K562 (cell line): ENCODE measurements at regions not wholly inside any gene's neighbourhood (a gene's known extent, or its start where the extent isn't known, plus 50 kb on each side); places are given as distances from the start of the nearest gene placed in this dataset.

Source experiments
- CHD7 ChIP-seq: fragments of 200-600 bp; sonication (generic); IDR thresholded peaks from one replicate; pipeline ENCODE4 v1.6.1; 2012; ENCODE audit warnings: mild to moderate bottlenecking, low read depth, low read length, inconsistent platforms
- CREB1 ChIP-seq, 2 experiments: sonication (generic) in 1 of 2; formaldehyde crosslinking in 1 of 2; IDR thresholded peaks; 2 replicates each; pipeline versions ENCODE4 v1.6.1 to v1.8.0; 2012 to 2022; ENCODE audit warnings: inconsistent platforms in 1 of 2, mild to moderate bottlenecking in 1 of 2, missing genetic modification reagents in 1 of 2, moderate library complexity in 1 of 2
- ETV6 ChIP-seq, 3 experiments: fragments of 150-350 bp in 1 of 3; sonication (generic) in 1 of 3; formaldehyde crosslinking in 1 of 3; IDR thresholded peaks; 2 replicates each; pipeline versions ENCODE4 v1.6.1 to v1.8.0; 2014 to 2022; ENCODE audit warnings: borderline replicate concordance in 2 of 3, low read depth in 2 of 3, antibody characterized with exemption in 1 of 3, low read length in 1 of 3, mild to moderate bottlenecking in 1 of 3, missing genetic modification reagents in 1 of 3
- NFIX ChIP-seq: fragments of 250-450 bp; sonication (Bioruptor Pico); IDR thresholded peaks from 2 replicates; pipeline ENCODE4 v1.4.0; 2020; ENCODE audit warnings: low read depth, mild to moderate bottlenecking, moderate library complexity
- PHB ChIP-seq: fragments of 250-450 bp; sonication (Bioruptor Pico); IDR thresholded peaks from 2 replicates; pipeline ENCODE4 v1.5.0; 2021
- PKNOX1 ChIP-seq: fragments of 450-650 bp; IDR thresholded peaks from 2 replicates; pipeline ENCODE4 v1.6.1; 2016
- RBM39 ChIP-seq: fragments of 200-400 bp; formaldehyde crosslinking; optimal IDR thresholded peaks from 2 replicates; pipeline ENCODE3; 2018; ENCODE audit warnings: low read depth, low read length
- RFX7 ChIP-seq: fragments of 250-450 bp; sonication (Bioruptor Pico); IDR thresholded peaks from 2 replicates; pipeline ENCODE4 v1.5.1; 2021; ENCODE audit warnings: mild to moderate bottlenecking
- TAF15 ChIP-seq: fragments of 200-400 bp; formaldehyde crosslinking; IDR thresholded peaks from 2 replicates; pipeline ENCODE4 v1.6.1; 2017; ENCODE audit warnings: mild to moderate bottlenecking, low read depth, low read length, moderate library complexity
- ZBTB2 ChIP-seq: fragments of 450-650 bp; IDR thresholded peaks from 2 replicates; pipeline ENCODE4 v1.6.1; 2016; ENCODE audit warnings: antibody characterized with exemption
- ZNF197 ChIP-seq: fragments of 200-800 bp; sonication (Bioruptor generic); IDR thresholded peaks from 2 replicates; pipeline ENCODE4 v1.6.1; 2016; ENCODE audit warnings: low read depth, missing genetic modification characterization, missing compliant biosample characterization
- ZNF282 ChIP-seq: sonication (generic); formaldehyde crosslinking; IDR thresholded peaks from 2 replicates; pipeline ENCODE4 v1.8.1; 2023; ENCODE audit warnings: missing genetic modification reagents
- ZNF511 ChIP-seq: sonication (generic); formaldehyde crosslinking; IDR thresholded peaks from 2 replicates; pipeline ENCODE4 v1.8.0; 2022; ENCODE audit warnings: mild to moderate bottlenecking, missing genetic modification reagents

- TF ChIP-seq PKNOX1 = 0 out of 2 replicates have a peak, but pooled peaks have one; percentile 5
- TF ChIP-seq CHD7 = no peak
- TF ChIP-seq ETV6 (IDR thresholded peaks at IDR 0.05; ENCODE audit: borderline replicate concordance in 1 of 2, low read depth in 2 of 2, low read length in 1 of 2) = no peak
- no peak for TF ChIP-seq ETV6 (CRISPR knock-in tag; IDR thresholded peaks at IDR 0.05; ENCODE audit: borderline replicate concordance)
- TF ChIP-seq RFX7 = no peak
- TF ChIP-seq ZNF197 = no peak
- TF ChIP-seq ZBTB2 = no peak
- TF ChIP-seq PHB (CRISPR knock-in tag) = no peak
- TF ChIP-seq CREB1 (IDR thresholded peaks at IDR 0.05) = no peak
- no peak for TF ChIP-seq CREB1 (CRISPR knock-in tag; IDR thresholded peaks at IDR 0.05)
- TF ChIP-seq NFIX (CRISPR knock-in tag) = no peak
- no peak for TF ChIP-seq ZNF282 (CRISPR knock-in tag)
- no peak for TF ChIP-seq RBM39
- no peak for TF ChIP-seq ZNF511 (CRISPR knock-in tag)
- no peak for TF ChIP-seq TAF15
These were observed 338.2 kb upstream of the PREP start (continued) for GRCh38 chr6:105740946-105741645.
